HG03064 (cell line): ENCODE measurements at regions not wholly inside any gene's neighbourhood (a gene's known extent, or its start where the extent isn't known, plus 50 kb on each side); places are given as distances from the start of the nearest gene placed in this dataset.

Experiments
- ATAC-seq: cut with Tn5 transposase; IDR thresholded peaks from one replicate; pipeline ENCODE4 v1.9.1; 2021; ENCODE audit warnings: low read depth; ENCODE audit not compliant: unreplicated experiment

- no peak for ATAC-seq
Observed at GRCh38 chr3:81947359-81947758, 185.9 kb upstream of the GBE1 start.

- no peak for ATAC-seq
Observed at GRCh38 chr3:81938681-81939080, 177.2 kb upstream of the GBE1 start.

DNA sequence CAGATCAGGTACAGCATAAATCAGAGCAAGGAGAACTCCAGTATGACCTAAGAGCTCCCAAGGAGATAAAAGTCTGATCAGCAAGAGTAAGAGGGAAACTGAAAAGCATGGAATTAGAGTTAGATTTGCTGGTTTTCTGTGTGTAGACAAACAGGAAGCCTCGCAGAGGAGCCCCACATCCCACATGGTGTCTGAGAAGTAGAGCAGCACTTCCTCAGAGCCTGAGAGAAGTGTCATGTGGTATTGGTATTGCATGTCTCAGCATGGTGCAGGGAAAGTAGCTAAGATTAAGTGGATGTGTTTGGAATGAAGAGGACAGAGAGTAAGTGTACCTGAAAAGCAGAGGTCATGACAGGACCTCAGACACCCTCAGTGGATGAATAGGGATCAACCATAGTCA lies 175.4 kb upstream of the GBE1 start:
- no peak for ATAC-seq

- ATAC-seq: no peak
Observed at GRCh38 chr3:81932681-81933080, 171.2 kb upstream of the GBE1 start.

DNA sequence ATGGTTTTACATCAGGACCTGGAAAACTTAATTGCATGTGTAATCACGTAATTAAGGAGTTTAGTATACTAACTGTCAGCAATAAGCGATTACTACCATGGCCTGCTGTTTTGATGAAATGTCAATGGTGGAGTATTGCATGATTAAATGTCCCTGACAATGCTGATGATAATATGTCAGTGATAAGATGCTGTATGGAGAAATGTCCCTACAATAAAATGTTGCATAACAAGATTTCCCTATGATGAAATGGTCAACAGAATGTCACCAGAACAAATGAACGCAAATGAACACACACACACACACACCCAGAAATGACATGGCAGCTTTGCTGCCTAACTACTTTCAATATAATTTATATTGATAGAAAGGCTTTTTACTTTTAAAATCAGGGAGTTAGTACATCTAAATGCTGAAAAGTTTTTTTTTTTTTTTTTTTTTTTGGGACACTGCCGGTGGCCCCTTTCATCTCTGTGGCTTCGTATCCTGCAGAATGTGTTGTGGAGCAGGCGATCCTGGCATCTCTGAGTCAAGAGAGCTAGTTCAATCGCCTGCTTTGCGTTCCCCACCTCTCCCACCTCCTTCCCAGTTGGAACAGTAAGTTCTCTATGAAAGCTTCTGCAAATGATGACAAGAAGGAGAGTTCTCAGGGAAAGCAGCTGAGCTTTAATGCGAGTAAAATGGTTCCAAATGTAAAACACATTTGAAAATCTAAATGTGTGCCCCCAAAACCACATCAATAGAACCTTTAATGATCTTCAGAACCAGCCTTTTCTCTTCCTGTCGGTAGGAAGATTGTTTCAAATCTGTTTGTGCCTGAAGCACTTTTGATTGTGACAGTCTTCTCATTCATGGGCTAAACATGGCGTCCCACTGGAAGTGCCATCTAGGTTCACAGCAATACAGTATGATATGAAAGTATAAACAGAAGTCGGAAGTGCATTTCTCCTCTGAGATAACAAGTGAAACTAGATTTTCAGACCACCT lies 170.1 kb upstream of the GBE1 start:
- ATAC-seq: no peak

DNA sequence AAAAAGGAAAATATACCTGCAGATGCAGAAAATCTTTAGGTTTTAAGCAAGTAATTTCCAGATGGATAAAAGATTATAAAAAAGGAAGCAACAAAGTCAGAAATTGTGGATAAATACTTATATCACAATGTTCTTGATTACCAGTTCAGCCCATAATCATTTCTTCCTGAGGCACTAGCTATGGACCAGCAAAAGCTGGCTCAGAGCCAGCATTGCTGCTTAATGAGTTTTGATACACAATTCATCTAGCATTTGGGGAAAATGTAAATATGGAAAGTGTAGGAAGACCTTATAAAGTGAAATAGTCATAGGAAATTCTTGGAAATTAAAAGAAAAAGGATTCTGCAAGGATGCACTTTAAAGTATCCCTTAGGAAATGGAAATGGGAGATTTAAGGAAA lies 168.3 kb upstream of the GBE1 start:
- no peak for ATAC-seq

- no peak for ATAC-seq
Observed at GRCh38 chr3:81927811-81928210, 166.4 kb upstream of the GBE1 start.

GRCh38 chr3:81925385-81925784 lies 163.9 kb upstream of the GBE1 start:
- no peak for ATAC-seq

GRCh38 chr3:81923038-81923437 lies 161.6 kb upstream of the GBE1 start:
- no peak for ATAC-seq

DNA sequence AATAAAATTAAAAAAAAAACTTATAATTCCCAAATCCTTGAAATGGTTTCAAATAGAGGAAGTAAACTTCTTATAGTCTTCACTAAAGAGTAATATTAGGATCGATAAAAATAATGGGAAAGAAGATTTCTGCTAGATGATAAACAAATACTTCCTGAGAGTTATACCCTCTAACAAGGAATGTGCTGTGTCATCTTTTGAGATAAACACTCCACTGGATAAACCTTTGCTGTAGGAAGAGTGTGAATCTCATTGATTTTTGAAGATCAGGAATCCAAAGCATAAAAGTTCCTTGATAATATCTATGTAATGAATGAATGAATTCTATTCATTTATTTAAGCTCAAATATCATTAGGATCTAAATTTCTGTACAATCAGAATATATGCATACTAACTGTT lies 161.0 kb upstream of the GBE1 start:
- no peak for ATAC-seq

DNA sequence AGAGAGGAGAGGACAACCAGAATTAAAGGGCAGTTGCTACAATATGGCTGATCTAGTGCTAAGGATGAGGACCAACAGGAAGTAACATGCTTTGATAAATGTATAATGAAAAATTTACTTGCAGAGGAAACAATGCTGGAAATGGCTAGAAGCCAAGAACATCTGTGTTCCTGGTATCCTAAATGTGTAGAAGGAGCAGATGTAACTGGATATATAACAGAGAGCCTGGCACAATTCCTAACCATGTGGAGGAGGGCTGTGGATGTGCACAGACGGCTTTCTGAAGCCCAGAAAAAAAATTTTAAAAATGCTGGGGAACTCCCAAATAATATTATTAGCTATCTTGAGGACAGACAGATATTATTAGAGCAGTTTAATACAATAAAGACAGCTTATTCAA lies 159.4 kb upstream of the GBE1 start:
- ATAC-seq: no peak

DNA sequence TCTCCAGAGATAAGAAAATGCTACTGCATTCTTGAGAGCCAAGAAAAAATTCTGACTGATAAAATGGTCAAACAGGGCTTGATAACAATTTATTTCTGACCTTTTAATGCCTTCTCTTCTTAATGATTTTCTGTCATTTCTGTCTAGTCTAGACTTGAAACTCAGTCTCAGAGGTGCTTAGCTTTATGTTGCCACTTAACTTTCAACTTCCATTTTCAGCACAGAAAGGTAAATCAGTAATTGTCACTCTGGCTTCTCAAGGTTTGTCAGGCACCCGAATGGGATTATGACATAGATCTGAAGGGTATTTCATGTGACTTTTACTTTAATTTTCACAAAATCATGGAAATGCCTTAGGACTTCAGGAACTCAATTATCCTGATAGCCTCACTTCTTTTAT lies 155.4 kb upstream of the GBE1 start:
- no peak for ATAC-seq

DNA sequence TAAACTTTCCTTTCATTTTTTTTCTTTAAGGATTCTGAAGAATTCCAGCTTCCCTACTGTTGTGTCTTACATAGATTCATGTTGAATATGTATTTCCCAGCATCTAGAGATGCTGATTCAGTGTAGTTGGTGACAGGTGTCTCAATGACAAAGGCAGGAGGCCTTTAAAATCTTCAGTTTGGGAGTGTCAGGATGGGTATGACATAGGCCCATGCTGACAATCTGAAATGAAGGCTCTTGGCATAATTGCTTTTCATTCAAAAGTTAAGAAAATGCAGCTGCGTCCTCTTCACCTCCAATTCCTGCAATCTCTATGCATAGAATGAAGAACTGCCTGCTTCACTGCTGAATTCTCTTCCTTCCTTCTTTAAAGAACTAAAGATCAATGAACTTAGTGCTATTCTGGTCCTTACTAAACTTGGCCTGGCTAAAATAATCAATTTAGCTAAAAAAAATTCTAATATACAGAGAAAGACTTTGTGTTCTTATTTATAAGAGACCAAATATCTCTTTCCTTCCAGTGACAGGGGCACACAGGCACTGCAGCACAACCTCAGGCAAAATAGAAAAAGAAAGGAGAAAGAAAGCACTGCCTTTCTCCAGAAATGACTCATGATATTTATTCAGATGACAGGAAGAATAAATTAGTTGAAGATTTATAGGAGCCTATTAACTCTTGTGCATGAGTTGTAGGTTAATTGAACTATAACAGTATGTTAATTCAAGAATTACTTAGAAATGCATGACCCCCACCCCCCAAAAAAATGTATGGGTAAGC lies 152.6 kb upstream of the GBE1 start:
- no peak for ATAC-seq

DNA sequence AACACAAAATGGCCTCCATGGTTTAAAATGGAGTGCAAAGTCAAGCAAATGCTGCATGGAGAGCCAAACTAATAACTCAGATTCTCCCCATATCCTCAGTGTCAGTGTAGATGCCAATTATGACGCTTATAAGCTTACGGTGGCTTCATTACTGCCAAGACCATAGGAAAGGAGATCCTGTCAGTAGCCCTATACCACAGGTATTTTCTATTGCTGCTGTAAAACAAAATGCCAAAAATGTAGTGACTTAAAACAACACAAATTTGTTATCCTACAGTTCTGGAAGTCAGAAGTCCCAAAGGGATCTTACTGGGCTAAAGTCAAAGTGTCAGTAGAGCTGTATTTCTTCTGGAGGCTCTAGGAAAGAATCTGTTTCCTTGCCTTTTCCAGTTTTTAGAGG lies 149.8 kb upstream of the GBE1 start:
- no peak for ATAC-seq

DNA sequence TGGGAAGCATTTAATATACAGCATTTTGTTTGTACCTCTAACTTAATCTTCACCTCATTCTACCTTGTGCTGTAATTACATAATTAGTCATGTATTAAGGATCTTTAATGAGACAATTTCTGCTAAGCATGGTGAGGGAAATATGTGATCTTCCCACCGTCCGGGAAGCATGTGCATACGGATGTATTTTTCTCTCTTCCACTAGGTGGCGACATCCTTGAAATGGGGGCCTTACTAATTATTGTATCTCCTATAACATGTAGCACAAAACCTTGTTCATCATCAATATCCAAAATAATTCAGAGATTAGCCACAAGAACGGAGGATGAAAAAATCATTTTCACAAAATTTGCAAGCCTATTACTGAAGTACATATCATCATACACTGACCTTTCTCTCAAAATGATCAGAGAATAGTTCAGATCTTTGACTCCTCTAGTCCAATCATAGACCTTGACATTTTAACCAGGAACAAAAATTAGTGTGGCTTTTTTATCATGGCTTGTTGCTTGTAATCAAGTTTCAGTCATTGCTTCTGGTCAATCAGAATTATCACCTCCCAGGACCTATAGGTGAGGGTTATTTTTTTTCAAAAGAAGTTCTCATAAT lies 148.9 kb upstream of the GBE1 start:
- no peak for ATAC-seq

DNA sequence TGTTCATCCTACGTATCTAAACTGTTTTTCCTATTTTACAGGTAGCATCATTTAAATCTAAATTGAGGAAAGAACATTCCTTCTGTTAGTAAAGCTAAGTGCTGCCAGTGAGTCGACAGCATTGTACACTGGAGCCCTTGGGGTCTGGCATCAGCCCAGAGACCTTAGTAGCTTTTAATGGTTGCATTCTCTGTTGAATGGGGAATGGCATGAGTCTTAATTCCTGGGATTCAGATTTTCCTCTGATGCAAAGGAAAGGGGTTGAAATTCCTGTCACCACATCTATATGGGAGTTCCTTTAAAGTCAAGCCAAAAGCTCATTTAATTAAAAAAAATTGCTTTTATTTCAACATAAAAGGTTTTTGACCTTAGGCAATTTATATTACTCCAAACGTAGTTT lies 148.4 kb upstream of the GBE1 start:
- ATAC-seq: no peak

- ATAC-seq: no peak
Observed at GRCh38 chr3:81908561-81908960, 147.1 kb upstream of the GBE1 start.

- no peak for ATAC-seq
Observed at GRCh38 chr3:81898336-81898735, 136.9 kb upstream of the GBE1 start.

DNA sequence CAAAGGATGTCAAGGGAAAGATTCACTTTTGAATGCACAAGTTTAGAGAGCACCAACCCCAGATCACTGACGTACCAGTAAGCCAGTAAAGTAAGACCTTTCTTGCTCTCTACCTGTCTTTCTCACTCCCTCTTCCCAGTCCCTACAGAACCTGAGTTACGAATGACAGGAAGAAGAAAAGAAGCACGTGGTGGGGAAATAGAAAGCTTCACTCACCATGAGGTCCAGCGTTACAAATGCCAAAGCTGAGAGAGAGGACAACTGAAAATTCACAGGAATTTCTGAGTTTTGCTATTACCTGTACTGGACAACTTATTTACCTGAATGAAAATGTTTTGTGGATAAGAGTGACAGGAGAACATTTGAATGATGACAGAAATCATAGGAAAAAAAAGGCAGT lies 133.2 kb upstream of the GBE1 start:
- no peak for ATAC-seq

GRCh38 chr3:81891055-81891895 lies 129.8 kb upstream of the GBE1 start:
- no peak for ATAC-seq
